Fibroblast of mammary gland (primary cell): ENCODE measurements at regions not wholly inside any gene's neighbourhood (a gene's known extent, or its start where the extent isn't known, plus 50 kb on each side); places are given as distances from the start of the nearest gene placed in this dataset.
"Not testable (repeated sequence)": the region's sequence is repeated elsewhere in the genome, so short reads cannot be mapped to it uniquely, and the experiment has no call there.

Source experiments
- DNase-seq: peaks from one replicate; pipeline ENCODE4 v3.0.0-alpha.2; 2010; ENCODE audit warnings: low read depth
- H3K4me3 ChIP-seq: 2 replicates; pipeline ENCODE4 v1.5.1; 2011; ENCODE audit warnings: low read depth, mild to moderate bottlenecking, low read length, moderate library complexity; ENCODE audit not compliant: control insufficient read depth
- CTCF ChIP-seq: conservative IDR thresholded peaks from 2 replicates; pipeline ENCODE4 v1.5.1; 2011; ENCODE audit warnings: low read depth, low read length, inconsistent platforms; ENCODE audit not compliant: control insufficient read depth, insufficient read depth

DNA sequence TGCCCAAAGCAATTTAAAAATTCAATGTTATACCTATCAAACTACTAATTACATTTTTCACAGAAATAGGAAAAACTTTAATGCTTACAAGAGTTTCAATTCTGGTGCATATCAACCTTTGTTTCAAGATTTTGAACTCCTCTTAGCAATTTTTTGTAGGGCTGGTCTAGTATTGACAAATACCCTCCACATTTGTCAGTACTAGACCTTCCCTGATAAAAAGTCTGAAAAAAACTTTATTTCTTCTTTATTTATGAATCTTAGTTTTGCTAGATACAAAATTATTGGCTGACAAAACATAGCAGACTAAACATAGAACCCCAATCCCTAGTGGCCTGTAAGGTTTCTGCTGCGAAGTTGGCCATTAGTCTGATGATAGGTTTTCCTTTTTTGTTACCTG, 1804.9 kb downstream of the EFNA5 start:
- H3K4me3 ChIP-seq: no peak overlapping the region
- DNase-seq: no peak
- no peak for TF ChIP-seq CTCF

DNA sequence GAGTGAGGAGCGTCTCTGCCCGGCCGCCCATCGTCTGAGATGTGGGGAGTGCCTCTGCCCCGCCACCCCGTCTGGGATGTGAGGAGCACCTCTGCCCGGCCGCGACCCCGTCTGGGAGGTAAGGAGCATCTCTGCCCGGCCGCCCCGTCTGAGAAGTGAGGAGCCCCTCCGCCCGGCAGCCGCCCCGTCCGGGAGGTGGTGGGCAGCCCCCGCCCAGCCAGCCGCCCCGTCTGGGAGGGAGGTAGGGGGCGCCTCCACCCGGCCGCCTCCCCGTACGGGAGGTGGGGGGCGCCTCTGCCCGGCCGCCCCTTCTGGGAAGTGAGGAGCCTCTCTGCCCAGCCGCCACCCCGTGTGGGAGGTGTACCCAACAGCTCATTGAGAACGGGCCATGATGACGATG, 1811.4 kb downstream of the EFNA5 start:
- DNase-seq, H3K4me3 ChIP-seq: not testable (repeated sequence)

GRCh38 chr5:105849701-105850100, 1821.0 kb downstream of the EFNA5 start:
- no peak overlapping the region for H3K4me3 ChIP-seq
- peak; percentile 56 for DNase-seq
- no peak for TF ChIP-seq CTCF

DNA sequence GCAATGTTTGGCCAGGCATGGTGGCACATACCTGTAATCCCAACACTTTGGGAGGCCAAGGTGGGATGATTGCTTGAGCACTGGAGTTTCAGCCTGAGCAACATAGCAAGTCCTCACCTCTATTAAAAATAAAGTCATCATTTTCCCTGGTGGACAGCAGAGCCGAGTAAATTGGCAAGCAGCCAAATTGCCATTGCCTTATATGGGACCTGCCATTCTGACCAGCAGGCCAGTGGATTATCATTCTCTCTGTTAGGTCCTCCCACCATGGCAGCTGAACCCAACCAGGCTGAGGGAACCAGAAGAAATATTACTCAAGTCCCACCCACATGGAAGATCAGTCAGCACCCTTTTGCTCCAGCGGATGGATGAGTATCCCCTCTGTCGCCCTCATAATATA, 1829.9 kb downstream of the EFNA5 start:
- no peak overlapping the region for H3K4me3 ChIP-seq
- no peak for TF ChIP-seq CTCF
- DNase-seq: peak; percentile 4

- H3K4me3 ChIP-seq: no peak overlapping the region
- DNase-seq: peak; percentile 17
- no peak for TF ChIP-seq CTCF
Observed at GRCh38 chr5:105836887-105837286, 1833.8 kb downstream of the EFNA5 start.

GRCh38 chr5:105836268-105836667, 1834.5 kb downstream of the EFNA5 start:
- H3K4me3 ChIP-seq: no peak overlapping the region
- no peak for TF ChIP-seq CTCF
- DNase-seq: peak; percentile 73

DNA sequence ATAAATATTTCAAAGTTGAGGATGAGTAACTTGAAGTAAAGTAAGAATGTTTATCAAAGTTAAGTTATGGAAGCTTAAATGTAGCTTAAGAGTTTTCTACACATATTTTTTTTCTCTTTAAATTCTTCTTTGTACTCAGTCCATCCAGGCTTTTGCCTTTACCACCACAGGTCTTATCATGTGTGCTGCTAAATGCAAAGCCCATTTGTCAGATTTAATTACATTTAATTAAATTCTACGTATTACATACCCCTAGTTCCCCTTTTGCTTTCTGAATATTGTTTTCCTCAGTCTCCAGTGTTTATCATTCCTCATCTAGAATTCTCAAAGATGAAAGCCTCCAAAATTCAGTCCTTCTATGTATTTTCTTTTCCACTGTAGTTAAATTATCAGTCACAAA, 1841.9 kb downstream of the EFNA5 start:
- TF ChIP-seq CTCF: no peak
- H3K4me3 ChIP-seq: no peak overlapping the region
- no peak for DNase-seq

- no peak for DNase-seq
- no peak for TF ChIP-seq CTCF
- H3K4me3 ChIP-seq: no peak overlapping the region
Observed at GRCh38 chr5:105821800-105822199, 1848.9 kb downstream of the EFNA5 start.
